DND-41 (cell line): ENCODE measurements at regions not wholly inside any gene's neighbourhood (a gene's known extent, or its start where the extent isn't known, plus 50 kb on each side); places are given as distances from the start of the nearest gene placed in this dataset.

Experiments
- ATAC-seq: fragments of 200-7000 bp; cut with Tn5 transposase; 3 replicates; pipeline ENCODE4 v1.9.1; 2021; ENCODE audit warnings: low read depth; ENCODE audit not compliant: insufficient read depth
- DNase-seq: peaks from one replicate; pipeline ENCODE4 v3.0.0-alpha.2; 2020
- H2AFZ ChIP-seq: 2 replicates; pipeline ENCODE4 v1.6.0; 2012; ENCODE audit warnings: low read depth, low read length
- H3K27ac ChIP-seq: 2 replicates; pipeline ENCODE4 v1.5.1; 2012; ENCODE audit warnings: low read length, inconsistent platforms
- H3K27me3 ChIP-seq: fragments of 200-600 bp; sonication (generic); 2 replicates; pipeline ENCODE4 v1.6.0; 2012; ENCODE audit warnings: low read length, mild to moderate bottlenecking, inconsistent platforms; ENCODE audit not compliant: insufficient read depth, poor library complexity
- H3K36me3 ChIP-seq: 2 replicates; pipeline ENCODE4 v1.5.1; 2012; ENCODE audit warnings: low read length, inconsistent platforms; ENCODE audit not compliant: insufficient read depth
- H3K4me1 ChIP-seq: 2 replicates; pipeline ENCODE4 v1.5.1; 2012; ENCODE audit warnings: mild to moderate bottlenecking, low read length; ENCODE audit not compliant: insufficient read depth
- H3K4me2 ChIP-seq: 2 replicates; pipeline ENCODE4 v1.6.0; 2012; ENCODE audit warnings: mild to moderate bottlenecking, moderate library complexity, low read length, inconsistent platforms; ENCODE audit not compliant: insufficient read depth
- H3K4me3 ChIP-seq, 2 experiments: fragments of 200-600 bp in 1 of 2; shearing (Covaris generic) in 1 of 2; 2 replicates each; pipeline ENCODE4 v1.5.1; 2012 to 2016; ENCODE audit warnings: inconsistent platforms in 2 of 2, low read length in 2 of 2, mild to moderate bottlenecking in 2 of 2, low read depth in 1 of 2, moderate library complexity in 1 of 2
- H3K79me2 ChIP-seq: 2 replicates; pipeline ENCODE4 v1.6.0; 2012; ENCODE audit warnings: low read length, inconsistent platforms; ENCODE audit not compliant: insufficient read depth
- H3K9ac ChIP-seq: 2 replicates; pipeline ENCODE4 v1.6.0; 2012; ENCODE audit warnings: low read depth, mild to moderate bottlenecking, inconsistent platforms, low read length, moderate library complexity
- H3K9me3 ChIP-seq: 2 replicates; pipeline ENCODE4 v1.5.1; 2012; ENCODE audit warnings: low read length, moderate library complexity, mild to moderate bottlenecking, inconsistent platforms; ENCODE audit not compliant: insufficient read depth, severe bottlenecking
- H4K20me1 ChIP-seq: 2 replicates; pipeline ENCODE4 v1.6.0; 2012; ENCODE audit warnings: low read length; ENCODE audit not compliant: insufficient read depth
- EZH2 ChIP-seq: IDR thresholded peaks from 3 replicates; pipeline ENCODE4 v1.6.1; 2012; ENCODE audit warnings: borderline replicate concordance, low read depth, mild to moderate bottlenecking, moderate library complexity, low read length, inconsistent platforms; ENCODE audit not compliant: severe bottlenecking
- TF ChIP-seq, protein P1 (sequence below): IDR thresholded peaks from 2 replicates; pipeline ENCODE4 v1.5.1; 2012; ENCODE audit warnings: borderline replicate concordance, low read length, moderate library complexity, mild to moderate bottlenecking; ENCODE audit not compliant: poor library complexity, severe bottlenecking; ENCODE audit errors: extremely low read depth

GRCh38 chrX:6464726-6465125 is 70.2 kb downstream of the VCX3A start:
- DNase-seq: no peak
- ATAC-seq: no peak

GRCh38 chrX:6460893-6461490 is 73.9 kb downstream of the VCX3A start:
- Histone ChIP-seq H3K27me3 (no peaks in the 10 kb centered on the region), H3K9ac (no peak overlapping the region), H3K36me3 (no peaks in the 10 kb centered on the region), H2AFZ (no peak overlapping the region), H4K20me1 (no peaks in the 10 kb centered on the region), H3K9me3 (no peaks in the 10 kb centered on the region), H3K27ac (no peak overlapping the region), H3K4me1 (peaks cover 10% of the 10 kb centered on the region; the same call in 1 of the 2 replicates), H3K4me2 (no peak overlapping the region), H3K4me3 (no peak overlapping the region), H3K79me2 (no peaks in the 10 kb centered on the region)
- TF ChIP-seq, protein P1, sequence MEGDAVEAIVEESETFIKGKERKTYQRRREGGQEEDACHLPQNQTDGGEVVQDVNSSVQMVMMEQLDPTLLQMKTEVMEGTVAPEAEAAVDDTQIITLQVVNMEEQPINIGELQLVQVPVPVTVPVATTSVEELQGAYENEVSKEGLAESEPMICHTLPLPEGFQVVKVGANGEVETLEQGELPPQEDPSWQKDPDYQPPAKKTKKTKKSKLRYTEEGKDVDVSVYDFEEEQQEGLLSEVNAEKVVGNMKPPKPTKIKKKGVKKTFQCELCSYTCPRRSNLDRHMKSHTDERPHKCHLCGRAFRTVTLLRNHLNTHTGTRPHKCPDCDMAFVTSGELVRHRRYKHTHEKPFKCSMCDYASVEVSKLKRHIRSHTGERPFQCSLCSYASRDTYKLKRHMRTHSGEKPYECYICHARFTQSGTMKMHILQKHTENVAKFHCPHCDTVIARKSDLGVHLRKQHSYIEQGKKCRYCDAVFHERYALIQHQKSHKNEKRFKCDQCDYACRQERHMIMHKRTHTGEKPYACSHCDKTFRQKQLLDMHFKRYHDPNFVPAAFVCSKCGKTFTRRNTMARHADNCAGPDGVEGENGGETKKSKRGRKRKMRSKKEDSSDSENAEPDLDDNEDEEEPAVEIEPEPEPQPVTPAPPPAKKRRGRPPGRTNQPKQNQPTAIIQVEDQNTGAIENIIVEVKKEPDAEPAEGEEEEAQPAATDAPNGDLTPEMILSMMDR: no peak
- no peak for TF ChIP-seq EZH2
- DNase-seq (no peak), ATAC-seq (no peak)

More at GRCh38 chrX:6464726-6465125, 70.2 kb downstream of the VCX3A start:
- H4K20me1 ChIP-seq: no peaks in the 10 kb centered on the region
- H3K9ac ChIP-seq: no peak overlapping the region
- peaks cover 10% of the 10 kb centered on the region; the same call in 1 of the 2 replicates for H3K4me1 ChIP-seq
- H3K4me3 ChIP-seq: no peak overlapping the region
- H3K4me2 ChIP-seq: no peak overlapping the region
- no peak overlapping the region for H3K27ac ChIP-seq
- H3K27me3 ChIP-seq: no peaks in the 10 kb centered on the region
- H3K9me3 ChIP-seq: no peaks in the 10 kb centered on the region
- TF ChIP-seq, protein P1: no peak
- no peak for TF ChIP-seq EZH2
- no peaks in the 10 kb centered on the region for H3K36me3 ChIP-seq
- H3K79me2 ChIP-seq: no peaks in the 10 kb centered on the region
- H2AFZ ChIP-seq: no peak overlapping the region

GRCh38 chrX:6456196-6456595 is 78.7 kb downstream of the VCX3A start:
- H2AFZ ChIP-seq: no peak overlapping the region
- H3K9ac ChIP-seq: no peak overlapping the region
- H3K9me3 ChIP-seq: no peaks in the 10 kb centered on the region
- H3K27me3 ChIP-seq: no peaks in the 10 kb centered on the region
- H3K4me2 ChIP-seq: no peak overlapping the region
- ATAC-seq (no peak), DNase-seq (no peak)
- H3K36me3 ChIP-seq: no peaks in the 10 kb centered on the region
- H3K79me2 ChIP-seq: no peaks in the 10 kb centered on the region
- H3K4me3 ChIP-seq: no peak overlapping the region
- no peak overlapping the region for H3K27ac ChIP-seq
- TF ChIP-seq EZH2: no peak
- TF ChIP-seq, protein P1: no peak
- H4K20me1 ChIP-seq: no peaks in the 10 kb centered on the region
- H3K4me1 ChIP-seq: no peaks in the 10 kb centered on the region
